GM21360 (cell line): ENCODE measurements at regions not wholly inside any gene's neighbourhood (a gene's known extent, or its start where the extent isn't known, plus 50 kb on each side); places are given as distances from the start of the nearest gene placed in this dataset.

Source experiments
- ATAC-seq: cut with Tn5 transposase; IDR thresholded peaks from one replicate; pipeline ENCODE4 v1.9.1; 2021; ENCODE audit warnings: mild to moderate bottlenecking, moderate library complexity; ENCODE audit not compliant: unreplicated experiment

DNA sequence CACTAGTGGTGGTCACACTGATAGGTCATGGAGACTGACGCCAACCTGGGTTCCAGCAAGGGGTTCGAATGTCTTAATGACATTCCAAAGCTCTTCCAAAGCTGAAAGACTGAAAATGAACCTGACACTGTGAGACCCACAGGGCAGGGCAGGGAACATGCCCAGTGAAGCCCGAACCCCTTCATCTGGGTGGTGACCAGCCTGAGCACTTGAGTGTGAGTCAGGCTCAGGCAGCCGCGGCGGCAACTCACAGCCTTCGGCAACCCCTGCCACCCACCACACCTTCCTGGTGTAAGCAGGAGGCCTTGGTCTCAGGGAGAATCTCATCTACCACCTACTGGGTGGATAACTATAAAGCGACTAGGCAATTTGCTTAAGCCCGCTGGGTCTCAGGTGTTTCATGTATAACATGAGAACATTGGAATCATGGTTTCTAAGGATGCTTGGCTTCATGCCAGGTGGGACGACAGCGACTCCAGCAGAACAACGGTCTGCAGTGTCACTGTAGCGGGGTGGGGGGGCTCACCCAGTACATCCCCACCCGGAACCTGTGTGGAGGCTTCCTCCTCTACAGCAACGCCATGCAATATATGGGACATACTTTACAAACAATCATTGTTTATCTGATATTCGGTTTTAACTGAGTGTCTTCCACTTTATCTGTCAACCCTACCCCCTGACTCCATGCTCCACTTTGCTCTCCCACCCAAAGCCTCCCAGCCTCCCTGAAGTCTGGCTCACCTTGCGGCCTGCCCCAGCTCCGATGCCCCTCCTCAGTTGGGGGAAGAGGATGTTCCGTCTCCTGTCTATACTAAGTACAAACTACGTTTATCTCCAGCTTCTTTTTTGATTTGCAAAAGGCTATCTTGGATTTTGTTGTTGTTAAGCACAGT lies 125.0 kb upstream of the MEF2A start:
- no peak for ATAC-seq

DNA sequence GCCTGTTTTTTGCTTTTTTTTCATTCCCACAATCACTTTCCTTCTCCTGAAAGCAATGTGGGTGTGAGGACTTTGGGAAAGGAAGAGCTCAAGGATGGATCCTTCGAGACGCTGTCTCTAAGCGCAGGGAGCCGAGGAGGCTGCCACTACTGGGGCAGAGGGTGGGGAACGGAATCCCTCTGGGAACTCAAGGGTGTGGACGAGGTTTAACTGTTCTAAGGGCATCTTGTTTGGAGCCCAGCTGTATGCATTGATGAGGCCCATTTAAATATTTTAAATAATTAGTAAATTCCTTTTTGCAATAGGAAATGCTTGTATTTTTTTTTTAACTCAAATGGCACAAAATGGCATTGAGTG lies 124.4 kb upstream of the MEF2A start:
- ATAC-seq, result no peak

DNA sequence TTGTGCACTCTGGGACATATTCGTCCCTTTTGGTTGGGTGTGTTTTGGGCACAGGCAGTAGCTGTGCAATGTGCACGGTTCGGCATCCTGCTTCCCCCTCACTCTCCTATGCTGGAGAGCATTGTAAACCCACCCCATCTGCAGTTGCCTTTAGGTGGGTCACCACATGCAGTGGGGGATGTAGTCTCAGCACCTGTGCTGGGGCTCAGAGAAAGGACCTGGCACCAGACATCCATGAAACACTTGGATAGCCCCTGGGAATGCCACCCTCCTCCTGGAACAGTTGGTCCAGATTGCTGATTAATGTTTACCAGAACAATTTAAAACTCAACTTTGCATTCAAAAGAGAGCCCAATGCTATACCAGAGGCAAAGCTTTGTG lies 123.9 kb upstream of the MEF2A start:
- ATAC-seq, result no peak

DNA sequence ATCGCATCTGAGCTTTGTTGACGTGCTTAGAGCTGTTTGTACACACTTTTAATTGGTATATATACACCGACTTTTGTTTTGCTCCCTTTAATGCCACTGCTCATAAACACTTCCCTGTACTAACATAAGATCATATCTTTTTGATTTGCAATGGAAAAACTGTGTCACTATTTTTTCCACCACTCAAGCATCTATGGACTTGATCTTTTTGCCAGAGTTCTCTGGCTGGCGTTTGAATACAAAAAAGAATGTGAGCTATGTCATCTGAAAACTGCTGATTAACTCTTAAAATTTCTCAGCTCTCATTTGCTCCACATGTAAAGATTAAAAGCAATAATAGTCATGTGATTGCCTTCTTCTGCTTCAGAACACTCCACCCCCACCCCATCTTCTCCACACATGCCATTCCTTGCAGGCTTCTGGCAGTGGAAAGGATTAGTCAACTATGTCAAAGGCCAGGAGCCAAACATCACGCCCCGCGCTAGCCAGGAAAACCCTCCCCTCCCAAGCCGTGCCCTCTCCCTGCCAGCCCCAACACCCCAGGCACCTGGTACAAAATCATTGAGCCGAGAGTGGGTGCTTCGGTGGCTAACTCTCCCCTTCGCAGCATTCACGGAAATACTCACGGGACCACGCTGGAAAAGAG lies 123.4 kb upstream of the MEF2A start:
- no peak for ATAC-seq

DNA sequence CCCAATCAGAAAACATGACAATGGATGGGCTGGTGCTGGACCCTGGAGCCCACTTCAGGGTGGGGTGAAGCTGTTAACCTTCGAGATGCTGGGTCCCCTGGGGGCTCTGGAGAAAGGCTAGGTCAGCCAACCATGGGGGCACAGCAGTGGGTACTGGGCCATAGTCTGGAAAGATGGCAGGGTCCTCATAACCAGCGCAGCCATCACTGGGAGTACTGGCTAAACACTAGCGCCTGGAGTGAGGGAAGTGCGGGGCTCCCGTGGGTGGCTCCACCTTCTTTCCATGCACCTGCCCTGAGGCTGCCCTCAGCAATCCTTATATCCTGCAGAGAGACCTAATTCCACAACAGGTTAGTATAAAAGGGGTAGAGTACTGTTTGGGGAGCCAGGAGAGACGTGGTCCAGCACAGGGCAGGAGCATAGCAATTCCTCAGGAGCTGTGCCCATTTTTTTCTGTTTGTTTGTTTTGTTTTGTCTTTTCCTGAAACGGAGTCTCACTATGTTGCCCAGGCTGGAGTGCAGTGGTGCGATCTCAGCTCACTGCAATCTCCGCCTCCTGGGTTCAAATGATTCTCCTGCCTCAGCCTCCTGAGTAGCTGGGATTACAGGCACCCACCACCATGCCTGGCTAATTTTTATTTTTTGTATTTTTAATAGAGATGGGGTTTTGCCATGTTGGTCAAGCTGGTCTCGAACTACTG lies 122.6 kb upstream of the MEF2A start:
- ATAC-seq, result no peak

DNA sequence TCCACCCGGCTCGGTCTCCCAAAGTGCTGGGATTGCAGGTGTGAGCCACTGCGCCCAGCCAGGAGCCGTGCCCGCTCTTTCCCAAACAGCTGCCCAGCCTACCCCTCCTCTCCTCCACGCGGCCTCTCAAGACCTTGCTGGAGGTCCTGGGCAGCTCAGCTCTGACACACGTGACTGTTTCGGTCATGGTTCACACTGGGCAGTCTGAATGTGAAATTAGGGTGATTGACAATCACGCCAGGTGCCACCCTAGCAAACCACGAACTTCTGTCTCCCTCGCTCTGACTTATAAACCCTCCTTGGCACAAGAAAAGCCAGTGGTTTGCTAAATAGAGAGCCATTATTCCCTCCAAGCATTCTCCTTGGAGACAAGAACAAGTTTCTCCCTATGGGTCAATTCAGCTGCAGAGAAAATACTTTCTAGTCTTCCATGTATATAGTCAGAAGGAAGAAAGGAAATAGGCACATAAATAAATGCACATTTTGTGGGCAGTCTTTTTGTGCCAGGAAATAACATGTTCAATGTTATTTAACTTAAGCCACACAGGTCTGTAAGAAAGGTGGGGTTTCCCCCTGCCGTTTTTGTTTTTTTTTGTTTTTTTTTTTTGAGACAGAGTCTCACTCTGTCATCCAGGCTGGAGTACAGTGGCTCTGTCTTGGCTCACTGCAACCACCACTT lies 121.9 kb upstream of the MEF2A start:
- no peak for ATAC-seq

DNA sequence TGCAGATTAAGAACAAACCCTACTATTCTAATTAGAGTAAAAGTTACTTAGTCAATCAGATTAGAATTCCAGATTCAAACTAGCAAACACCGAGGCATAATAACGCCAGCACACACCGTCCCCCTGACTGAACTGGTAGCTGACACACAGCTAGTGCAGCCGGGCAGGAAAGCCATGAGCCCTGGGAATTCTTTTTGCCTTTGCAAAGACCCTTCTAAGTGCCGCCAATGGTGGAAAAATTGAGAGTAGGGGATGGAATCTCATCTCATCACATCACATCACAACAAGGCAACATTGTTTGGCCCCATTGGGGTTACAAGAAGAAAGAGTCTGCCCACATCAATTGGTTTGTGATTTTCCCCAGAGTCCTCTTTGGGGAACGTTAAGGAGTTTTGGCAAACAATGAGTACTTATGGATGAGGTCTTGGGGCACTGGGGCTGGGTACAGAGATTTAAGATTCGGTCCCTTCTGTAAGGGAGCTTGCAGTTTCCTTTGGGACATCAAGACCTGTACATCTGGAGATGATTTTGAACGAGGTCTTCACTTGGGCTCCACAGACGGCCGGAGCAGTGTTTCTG lies 120.4 kb upstream of the MEF2A start:
- ATAC-seq, result no peak

DNA sequence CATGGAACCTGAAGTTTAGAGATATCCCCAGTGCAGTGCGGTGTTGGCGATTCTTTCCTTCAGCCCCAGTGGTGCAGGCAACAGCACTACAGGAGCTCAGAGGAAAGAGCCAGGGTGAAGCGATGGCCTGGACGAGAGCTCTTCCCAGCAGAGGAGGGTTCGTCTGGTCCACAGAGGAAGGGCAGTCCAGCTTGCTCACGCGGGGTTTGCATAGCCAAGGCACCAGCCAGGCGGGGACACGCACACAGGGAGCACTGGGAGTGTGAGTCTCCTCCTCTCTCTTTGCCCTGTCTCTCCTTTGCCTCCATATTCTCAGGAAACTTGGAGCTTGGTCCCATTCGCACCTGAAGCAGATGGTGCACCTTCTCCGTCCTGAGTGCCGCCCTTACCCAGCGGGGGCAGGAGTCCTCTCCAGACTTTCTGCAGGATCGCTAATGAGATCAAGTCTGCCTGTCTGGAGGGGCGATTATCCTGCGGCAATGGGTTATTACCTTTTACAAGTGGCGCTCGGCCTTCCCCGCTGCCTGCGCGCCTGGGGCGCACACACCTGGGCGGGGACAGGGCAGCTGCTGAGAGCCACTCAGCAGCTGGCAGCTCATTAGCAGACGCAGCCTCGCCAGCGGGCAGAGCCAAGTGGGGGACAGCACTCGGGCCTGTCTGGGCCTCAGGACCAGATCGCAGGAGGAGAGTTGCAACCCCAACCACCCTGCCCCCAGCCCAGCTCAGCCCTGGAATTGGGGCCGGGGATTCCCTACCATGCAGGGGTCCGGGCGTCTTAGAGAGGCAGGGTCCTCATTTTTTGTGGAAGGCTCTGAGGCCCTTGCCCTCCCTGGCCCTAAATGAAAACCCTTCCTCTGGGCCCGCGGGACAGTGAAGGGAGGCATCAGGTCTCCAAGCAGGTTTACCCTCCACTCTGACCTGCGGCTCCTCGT lies 119.0 kb upstream of the MEF2A start:
- no peak for ATAC-seq

DNA sequence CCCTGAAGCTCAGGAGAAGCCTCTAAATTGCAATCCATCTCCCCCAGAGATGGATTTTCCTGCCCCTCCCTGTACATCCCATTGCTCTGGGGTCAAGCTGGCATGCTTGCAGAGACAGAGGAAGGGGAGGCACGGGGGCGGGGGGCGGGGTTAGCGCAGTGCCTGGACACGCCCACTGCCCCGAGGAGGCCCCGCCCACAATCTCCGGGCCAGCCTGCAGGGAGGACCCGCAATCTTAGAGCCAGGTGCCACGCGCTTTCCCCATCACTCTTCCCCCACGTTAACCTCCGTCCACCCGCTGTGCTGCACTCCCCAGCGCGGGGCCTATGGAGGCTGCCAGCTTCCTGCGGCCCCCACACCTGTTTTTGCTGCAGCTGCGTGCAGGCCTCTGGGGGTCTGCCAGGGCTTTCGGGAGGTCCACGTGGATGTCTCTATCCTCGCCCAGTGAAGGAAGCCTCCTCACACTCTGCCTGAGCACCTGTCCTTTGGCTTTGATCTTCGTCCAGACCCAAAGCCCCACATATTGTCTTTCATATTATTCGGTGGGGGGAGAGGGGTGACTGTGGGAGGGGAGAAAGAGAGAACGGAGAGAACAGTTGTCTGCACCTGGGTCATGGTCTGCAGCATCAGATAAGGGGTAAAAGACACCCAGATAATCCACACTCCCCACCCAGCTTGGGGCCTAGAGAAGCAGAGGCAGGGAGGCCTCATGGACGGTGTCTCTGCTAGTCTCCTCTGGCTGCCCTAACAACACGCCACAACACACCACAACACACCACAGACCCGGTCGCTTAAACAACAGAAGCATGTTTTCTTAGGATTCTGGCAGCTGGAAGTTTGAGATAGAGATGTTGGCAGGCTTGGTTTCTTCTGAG lies 118.0 kb upstream of the MEF2A start:
- ATAC-seq, result no peak

DNA sequence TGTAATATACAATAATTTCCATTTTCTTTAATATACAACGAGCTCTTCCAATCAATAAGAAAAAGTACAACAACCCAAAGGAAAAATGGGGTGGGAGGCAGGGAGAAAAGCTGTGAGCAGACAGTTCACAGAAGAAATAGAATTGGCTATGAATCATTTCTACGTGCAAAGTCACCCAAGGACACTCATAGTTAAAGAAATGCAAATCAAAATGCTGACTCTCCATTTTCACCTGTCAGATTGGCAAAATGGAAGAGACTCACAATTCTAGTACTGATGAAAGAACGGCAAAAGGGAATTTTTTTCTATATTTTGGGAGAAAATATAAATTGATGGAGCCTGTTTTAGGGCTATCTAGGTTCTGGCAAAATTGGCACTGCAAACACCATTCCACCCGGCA lies 116.3 kb upstream of the MEF2A start:
- ATAC-seq, result no peak

DNA sequence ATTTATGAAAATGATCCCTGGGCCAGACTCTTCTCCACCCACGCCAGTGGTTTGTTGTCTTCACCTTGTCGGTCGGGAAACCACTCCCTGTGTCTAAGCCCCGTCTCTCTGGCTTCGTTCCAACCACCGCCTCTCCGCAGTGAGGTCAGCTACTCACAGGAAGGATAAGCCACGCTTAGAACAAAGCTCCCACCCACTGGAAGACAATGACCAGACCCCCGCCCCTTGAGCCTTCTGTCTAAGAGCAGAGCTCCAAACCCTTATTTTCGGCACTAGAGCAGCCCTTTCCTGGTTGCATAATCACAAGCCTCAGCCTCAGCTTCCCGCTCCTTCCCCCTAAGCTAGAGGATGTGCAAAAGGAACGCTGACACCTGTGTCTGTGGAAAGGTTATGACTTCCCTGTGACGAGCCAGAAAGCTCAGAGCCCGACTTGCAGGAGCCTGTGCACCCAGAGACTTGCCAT lies 114.9 kb upstream of the MEF2A start:
- no peak for ATAC-seq

DNA sequence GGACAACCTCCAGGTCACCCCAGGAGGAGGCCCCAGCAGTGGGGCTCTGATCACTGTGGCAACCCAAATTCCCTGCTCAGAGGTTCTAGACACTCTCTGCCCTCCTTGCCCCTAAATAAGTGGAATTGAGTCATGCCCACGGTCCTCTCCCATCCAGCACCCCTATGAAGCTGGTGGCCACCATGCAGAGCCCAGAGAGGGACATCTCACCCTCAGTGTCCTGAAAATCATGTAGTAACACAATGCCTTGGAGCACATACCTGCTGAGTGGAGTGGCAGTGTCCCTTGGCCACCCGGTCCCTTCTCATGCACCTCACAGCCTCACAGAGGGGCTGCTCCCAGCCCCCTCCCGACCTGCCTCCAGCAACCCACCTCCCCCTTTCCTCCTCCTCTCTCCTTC lies 114.3 kb upstream of the MEF2A start:
- no peak for ATAC-seq

DNA sequence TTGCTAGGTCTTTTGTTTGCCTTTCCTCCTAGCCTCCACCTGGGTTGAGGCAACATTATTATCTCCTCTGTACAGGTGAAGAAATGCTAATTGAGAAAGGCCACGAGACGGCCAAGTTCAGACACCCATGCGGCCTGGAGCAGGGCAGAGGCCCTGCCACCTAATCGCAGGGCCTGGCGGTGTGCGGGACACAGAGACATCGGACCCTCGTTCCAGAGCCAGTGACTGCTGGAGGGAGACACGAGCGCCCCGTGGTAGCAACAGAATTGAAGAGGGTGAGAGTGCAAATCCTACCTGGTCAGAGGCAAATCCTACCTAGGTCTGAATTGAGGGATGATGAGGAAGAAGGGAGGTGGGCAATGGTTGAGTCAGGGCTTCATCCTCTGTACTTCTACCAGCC lies 113.8 kb upstream of the MEF2A start:
- ATAC-seq, result no peak

DNA sequence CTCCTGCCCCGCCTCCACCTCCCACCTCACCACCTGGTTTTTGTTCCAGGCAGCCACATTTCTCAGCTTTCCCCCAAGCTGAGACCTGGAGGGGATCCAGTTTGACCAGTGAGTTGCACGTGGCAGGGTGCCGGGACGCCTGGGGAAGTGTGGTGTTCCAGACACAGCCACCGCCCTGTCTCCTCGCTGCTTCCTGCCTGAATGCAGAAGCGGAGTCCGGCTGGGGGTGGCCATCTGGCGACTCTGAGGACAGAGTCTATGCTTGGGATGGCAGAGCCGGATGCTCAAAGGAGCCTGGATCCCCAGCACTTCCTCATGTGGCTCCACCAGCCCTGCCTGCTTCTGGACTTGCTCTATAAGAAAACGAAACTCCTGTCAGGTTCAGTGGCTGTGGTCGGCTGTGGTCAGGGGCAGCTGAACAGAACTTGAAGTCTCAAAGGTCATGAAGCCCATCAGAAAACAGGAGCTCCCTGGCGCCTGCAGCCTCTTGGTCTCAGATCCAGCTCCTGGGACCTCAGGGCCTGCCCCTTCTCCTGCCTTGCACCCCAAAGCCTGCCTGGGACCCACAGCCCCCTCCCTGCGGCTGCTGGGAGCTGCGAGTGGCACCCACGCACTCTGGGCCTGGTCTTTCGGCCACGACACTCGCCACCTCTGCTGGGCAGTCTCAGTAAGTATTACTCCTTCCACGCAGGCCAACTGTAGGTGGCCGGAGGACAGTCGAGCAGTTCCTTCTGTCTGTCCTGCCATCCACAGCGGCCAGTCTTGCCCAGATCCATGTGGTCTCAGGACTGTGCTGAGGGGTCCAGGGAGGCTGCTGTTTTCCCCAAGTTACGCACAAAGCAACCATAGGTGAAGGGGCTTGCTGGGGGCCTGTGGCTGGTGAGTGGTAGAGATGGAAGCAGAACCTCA lies 112.8 kb upstream of the MEF2A start:
- peak; percentile 76 for ATAC-seq

DNA sequence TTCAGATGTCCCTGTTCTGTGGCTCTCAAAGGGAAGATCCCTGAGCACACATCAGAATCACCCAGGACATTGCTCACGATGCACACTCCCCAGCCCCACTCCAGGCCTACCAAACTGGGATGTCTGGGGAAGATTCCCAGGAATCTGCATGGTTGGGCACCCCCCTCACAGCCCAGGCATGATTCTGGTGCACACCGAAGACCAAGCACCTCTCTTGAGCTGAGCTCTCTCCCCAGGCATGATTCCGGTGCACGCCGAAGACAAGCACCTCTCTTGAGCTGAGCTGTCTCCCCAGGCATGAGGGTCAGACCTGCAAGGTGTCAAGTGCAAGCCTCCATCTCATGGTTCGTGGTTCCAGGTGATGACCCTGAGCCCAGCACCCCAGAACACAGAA lies 112.2 kb upstream of the MEF2A start:
- no peak for ATAC-seq

DNA sequence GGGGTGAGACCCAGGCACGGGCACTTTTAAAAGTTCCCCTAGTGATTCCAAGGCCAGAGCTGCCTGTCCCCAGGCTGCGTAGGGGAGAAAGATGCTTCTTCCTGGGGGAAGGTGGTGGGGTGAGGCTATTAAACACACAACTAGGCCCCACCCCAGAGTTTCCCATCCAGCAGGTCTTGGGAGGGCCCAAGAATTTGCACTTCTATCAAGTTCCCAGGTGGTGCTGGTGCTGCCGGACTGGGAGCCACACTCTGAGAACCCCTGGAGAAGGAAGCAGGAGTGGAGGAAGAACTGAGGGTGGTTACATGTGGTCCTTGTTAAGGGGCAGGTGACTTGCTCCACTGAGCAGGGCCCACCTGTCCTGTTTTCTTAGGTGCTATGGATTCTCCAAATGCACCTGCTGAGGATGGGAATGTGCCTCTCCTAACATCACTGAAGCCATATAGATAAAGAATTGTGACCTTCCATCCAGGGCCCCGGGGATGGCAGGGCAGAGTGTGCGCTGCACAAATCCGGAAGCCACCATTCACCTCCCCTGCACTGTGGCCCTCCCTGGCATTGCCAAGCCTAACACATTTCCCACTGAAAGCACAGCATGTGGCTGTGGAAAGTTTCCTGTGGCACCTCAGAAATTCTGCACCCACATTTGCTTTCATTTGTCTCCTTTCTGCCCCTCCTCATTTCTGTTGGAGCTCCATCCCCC lies 111.5 kb upstream of the MEF2A start:
- no peak for ATAC-seq
